H9 (cell line): ENCODE measurements at regions not wholly inside any gene's neighbourhood (a gene's known extent, or its start where the extent isn't known, plus 50 kb on each side); places are given as distances from the start of the nearest gene placed in this dataset.

Experiments used
- DNase-seq: peaks from one replicate; pipeline ENCODE4 v3.0.0-alpha.2; 2017
- H2AFZ ChIP-seq: one replicate; pipeline ENCODE4 v1.6.1; 2013; ENCODE audit warnings: mild to moderate bottlenecking, low read length, control low read depth, moderate library complexity
- H2AK5ac ChIP-seq: 2 replicates; pipeline ENCODE4 v1.6.1; 2013; ENCODE audit warnings: low read length, control low read depth, mixed read lengths; ENCODE audit not compliant: insufficient read length
- H2BK120ac ChIP-seq: one replicate; pipeline ENCODE4 v1.6.1; 2013; ENCODE audit warnings: low read depth, mild to moderate bottlenecking, low read length, control low read depth, inconsistent platforms; ENCODE audit not compliant: poor library complexity, severe bottlenecking
- H2BK12ac ChIP-seq: 2 replicates; pipeline ENCODE4 v1.6.1; 2013; ENCODE audit warnings: low read length, control low read depth, mixed read lengths, low read depth; ENCODE audit not compliant: insufficient read length
- H2BK15ac ChIP-seq: 2 replicates; pipeline ENCODE4 v1.6.1; 2013; ENCODE audit warnings: low read depth, low read length, control low read depth
- H2BK20ac ChIP-seq: one replicate; pipeline ENCODE4 v1.6.1; 2013; ENCODE audit warnings: low read depth, mild to moderate bottlenecking, low read length, control low read depth, inconsistent platforms; ENCODE audit not compliant: poor library complexity, severe bottlenecking
- H2BK5ac ChIP-seq: 2 replicates; pipeline ENCODE4 v1.6.1; 2013; ENCODE audit warnings: low read length, control low read depth, mixed read lengths; ENCODE audit not compliant: insufficient read length
- H3K14ac ChIP-seq: 2 replicates; pipeline ENCODE4 v1.6.1; 2013; ENCODE audit warnings: low read length, control low read depth; ENCODE audit not compliant: insufficient read depth
- H3K18ac ChIP-seq: 2 replicates; pipeline ENCODE4 v1.6.1; 2013; ENCODE audit warnings: low read depth, mild to moderate bottlenecking, mixed read lengths, low read length, control low read depth; ENCODE audit not compliant: insufficient read length
- H3K23ac ChIP-seq: 2 replicates; pipeline ENCODE4 v1.6.1; 2013; ENCODE audit warnings: low read length, control low read depth, mixed read lengths, low read depth; ENCODE audit not compliant: insufficient read length
- H3K23me2 ChIP-seq: 2 replicates; pipeline ENCODE4 v1.6.1; 2013; ENCODE audit warnings: low read depth, mild to moderate bottlenecking, mixed read lengths, low read length, control low read depth; ENCODE audit not compliant: insufficient read length, poor library complexity, severe bottlenecking
- H3K27ac ChIP-seq: 2 replicates; pipeline ENCODE4 v1.5.1; 2013; ENCODE audit warnings: low read length, control low read depth, mixed read lengths, low read depth; ENCODE audit not compliant: insufficient read length
- H3K27me3 ChIP-seq: 2 replicates; pipeline ENCODE4 v1.6.1; 2013; ENCODE audit warnings: low read length, control low read depth, inconsistent platforms; ENCODE audit not compliant: insufficient read depth
- H3K4ac ChIP-seq: 2 replicates; pipeline ENCODE4 v1.6.1; 2013; ENCODE audit warnings: low read depth, mild to moderate bottlenecking, control low read depth, inconsistent platforms, low read length, moderate library complexity
- H3K4me1 ChIP-seq: 2 replicates; pipeline ENCODE4 v1.6.1; 2013; ENCODE audit warnings: low read length, control low read depth, inconsistent platforms; ENCODE audit not compliant: insufficient read depth
- H3K4me2 ChIP-seq: 2 replicates; pipeline ENCODE4 v1.6.1; 2013; ENCODE audit warnings: low read length, control low read depth, mixed read lengths; ENCODE audit not compliant: insufficient read length, insufficient read depth
- H3K56ac ChIP-seq: 2 replicates; pipeline ENCODE4 v1.6.1; 2013; ENCODE audit warnings: low read depth, mild to moderate bottlenecking, mixed read lengths, low read length, control low read depth; ENCODE audit not compliant: insufficient read length
- H3K79me1 ChIP-seq: 2 replicates; pipeline ENCODE4 v1.6.1; 2013; ENCODE audit warnings: low read depth, mild to moderate bottlenecking, moderate library complexity, low read length, control low read depth, inconsistent platforms; ENCODE audit not compliant: insufficient read depth, poor library complexity, severe bottlenecking
- H3K79me2 ChIP-seq: 2 replicates; pipeline ENCODE4 v1.6.1; 2013; ENCODE audit warnings: low read length, control low read depth, inconsistent platforms; ENCODE audit not compliant: insufficient read depth
- H3K9ac ChIP-seq: 2 replicates; pipeline ENCODE4 v1.6.1; 2013; ENCODE audit warnings: low read length, control low read depth, mixed read lengths; ENCODE audit not compliant: insufficient read length; ENCODE audit errors: extremely low read depth
- H3K9me3 ChIP-seq: one replicate; pipeline ENCODE4 v1.6.1; 2013; ENCODE audit warnings: low read depth, low read length, inconsistent platforms; ENCODE audit not compliant: control insufficient read depth
- H3T11ph ChIP-seq: one replicate; pipeline ENCODE4 v1.6.1; 2013; ENCODE audit warnings: mild to moderate bottlenecking, low read length, control low read depth, inconsistent platforms
- H4K20me1 ChIP-seq: one replicate; pipeline ENCODE4 v1.6.1; 2013; ENCODE audit not compliant: control insufficient read depth, insufficient read length, insufficient read depth
- H4K5ac ChIP-seq: 2 replicates; pipeline ENCODE4 v1.6.1; 2013; ENCODE audit warnings: low read depth, mild to moderate bottlenecking, mixed read lengths, low read length, control low read depth; ENCODE audit not compliant: insufficient read length
- H4K8ac ChIP-seq: replicated peaks from 2 replicates; pipeline ENCODE4 v1.6.1; 2013; ENCODE audit warnings: low read length, control low read depth, mixed read lengths, low read depth; ENCODE audit not compliant: insufficient read length
- H4K91ac ChIP-seq: 2 replicates; pipeline ENCODE4 v1.6.1; 2013; ENCODE audit warnings: low read depth, mild to moderate bottlenecking, moderate library complexity, mixed read lengths, low read length, control low read depth; ENCODE audit not compliant: insufficient read length
- H3K27ac Mint-ChIP-seq, 3 experiments: 2 replicates in 2 of 3; 3 replicates in 1 of 3; pipeline ENCODE4 v1.8.0; 2020 to 2021; ENCODE audit warnings: mixed read lengths in 3 of 3, mild to moderate bottlenecking in 1 of 3, moderate library complexity in 1 of 3
- H3K27me3 Mint-ChIP-seq: 2 replicates; pipeline ENCODE4 v1.8.0; 2021; ENCODE audit warnings: low read depth, mild to moderate bottlenecking, moderate library complexity, mixed read lengths
- H3K36me3 Mint-ChIP-seq, 3 experiments: 2 replicates in 2 of 3; 3 replicates in 1 of 3; pipeline ENCODE4 v1.8.0; 2020 to 2021; ENCODE audit warnings: low read depth in 3 of 3, mixed read lengths in 3 of 3; ENCODE audit not compliant: insufficient read depth in 1 of 3
- H3K4me1 Mint-ChIP-seq, 2 experiments: 2 replicates each; pipeline ENCODE4 v1.8.0; 2020; ENCODE audit warnings: mixed read lengths in 2 of 2
- H3K4me3 Mint-ChIP-seq, 2 experiments: 2 replicates in 1 of 2; 3 replicates in 1 of 2; pipeline ENCODE4 v1.8.0; 2020 to 2021; ENCODE audit warnings: mild to moderate bottlenecking in 2 of 2, mixed read lengths in 2 of 2, moderate library complexity in 1 of 2
- H3K9me3 Mint-ChIP-seq, 2 experiments: 2 replicates in 1 of 2; 3 replicates in 1 of 2; pipeline ENCODE4 v1.8.0; 2020; ENCODE audit warnings: mild to moderate bottlenecking in 2 of 2, mixed read lengths in 2 of 2, moderate library complexity in 1 of 2
- CTCF ChIP-seq: fragments of 200-600 bp; sonication (generic); conservative IDR thresholded peaks from 3 replicates; pipeline ENCODE4 v1.8.0; 2021; ENCODE audit warnings: antibody characterized with exemption, mild to moderate bottlenecking
- whole genome bisulfite sequencing: extraction: QIAGEN DNeasy Blood & Tissue Kit; methylation state at CpG from one replicate; pipeline ENCODE4 v1.1.7; 2013; ENCODE audit warnings: missing lambda C conversion rate, low lambda C conversion rate, mixed read lengths; ENCODE audit not compliant: insufficient read length; ENCODE audit errors: extremely low coverage; 5-methylcytosine and 5-hydroxymethylcytosine counted together

GRCh38 chr5:175599210-175599609 lies 58.7 kb upstream of the HRH2 start:
- Histone ChIP-seq H3K79me1 (no peaks in the 10 kb centered on the region), H3K79me2 (no peaks in the 10 kb centered on the region), H2BK15ac (no peak overlapping the region), H3K4me1 (peaks cover 7% of the 10 kb centered on the region; the same call in 1 of the 2 replicates), H4K20me1 (no peaks in the 10 kb centered on the region), H3K14ac (no peak overlapping the region), H4K5ac (no peak overlapping the region), H3K27me3 (no peaks in the 10 kb centered on the region), H2BK20ac (no peak overlapping the region), H2AFZ (no peak overlapping the region), H3K4me2 (no peak overlapping the region), H2BK12ac (no peak overlapping the region), H3K9ac (no peak overlapping the region), H3T11ph (no peak overlapping the region), H4K91ac (no peak overlapping the region), H3K18ac (no peak overlapping the region), H2AK5ac (no peak overlapping the region), H3K9me3 (no peaks in the 10 kb centered on the region), H3K56ac (no peak overlapping the region), H2BK120ac (no peak overlapping the region), H2BK5ac (no peak overlapping the region), H3K4ac (no peak overlapping the region), H3K23me2 (no peaks in the 10 kb centered on the region), H3K27ac (no peak overlapping the region), H3K23ac (no peak overlapping the region), H4K8ac (no peak overlapping the region)
- no CpG with 5 or more reads among the region's 7 CpGs for WGBS
- H3K27me3 Mint-ChIP-seq: no peaks in the 10 kb centered on the region; the same call in 1 of the 2 replicates
- no peak for DNase-seq
- no peak overlapping the region for H3K27ac Mint-ChIP-seq
- H3K4me3 Mint-ChIP-seq: no peak overlapping the region
- TF ChIP-seq CTCF: no peak
- H3K36me3 Mint-ChIP-seq: peaks cover 0 to 3% (median 2%) of the 10 kb centered on the region in 3 experiments; a peak in 3 of 7 replicates
- H3K4me1 Mint-ChIP-seq: peaks cover 35 to 38% of the 10 kb centered on the region in 2 experiments
- peaks cover 0 to 2% of the 10 kb centered on the region in 2 experiments; a peak in 2 of 5 replicates for H3K9me3 Mint-ChIP-seq
